NCI-H748 (cell line): ENCODE measurements at regions not wholly inside any gene's neighbourhood (a gene's known extent, or its start where the extent isn't known, plus 50 kb on each side); places are given as distances from the start of the nearest gene placed in this dataset.

ENCODE experiments used
- DNase-seq: peaks from one replicate; lab custom pipeline; 2025; ENCODE audit not compliant: unreplicated experiment; lab: John Stamatoyannopoulos, UW

DNA sequence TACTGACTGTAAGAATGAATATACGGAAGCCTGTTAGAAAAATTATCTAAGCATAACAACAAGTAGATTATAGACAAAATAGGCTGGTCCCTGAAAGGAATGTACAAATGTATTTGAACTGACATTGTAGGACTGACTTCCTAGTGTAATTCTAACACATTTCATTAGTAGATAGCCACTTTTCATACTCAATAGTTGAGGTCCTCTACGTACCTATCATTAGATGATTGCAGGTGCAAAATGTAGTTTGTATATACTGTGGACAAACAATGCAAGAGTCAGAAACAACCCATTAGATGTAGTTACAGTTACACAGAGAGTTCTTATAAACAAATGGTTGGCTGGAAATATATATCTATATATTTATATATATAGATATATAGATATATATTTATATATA, 402.3 kb upstream of the SLITRK6 start:
- DNase-seq = peak; percentile 26

DNA sequence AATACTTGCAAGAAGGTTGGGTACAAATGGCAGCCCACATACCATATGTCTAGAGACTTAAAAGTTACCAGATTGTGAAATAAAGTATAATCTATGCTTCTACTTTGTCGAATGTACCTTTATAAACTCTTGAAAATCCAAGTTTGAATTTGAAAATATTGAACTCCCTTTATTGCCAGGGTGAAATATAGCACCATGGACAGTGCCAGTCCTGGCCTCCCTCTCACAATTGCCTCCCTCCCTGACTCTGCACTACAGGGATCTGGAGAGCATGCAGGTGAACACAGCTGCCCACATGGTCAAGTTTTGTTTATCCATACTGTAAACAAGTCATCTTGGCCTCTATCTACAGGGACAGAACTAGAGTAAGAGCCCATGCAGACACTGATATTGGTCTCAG, 394.1 kb upstream of the SLITRK6 start:
- DNase-seq = no peak

DNA sequence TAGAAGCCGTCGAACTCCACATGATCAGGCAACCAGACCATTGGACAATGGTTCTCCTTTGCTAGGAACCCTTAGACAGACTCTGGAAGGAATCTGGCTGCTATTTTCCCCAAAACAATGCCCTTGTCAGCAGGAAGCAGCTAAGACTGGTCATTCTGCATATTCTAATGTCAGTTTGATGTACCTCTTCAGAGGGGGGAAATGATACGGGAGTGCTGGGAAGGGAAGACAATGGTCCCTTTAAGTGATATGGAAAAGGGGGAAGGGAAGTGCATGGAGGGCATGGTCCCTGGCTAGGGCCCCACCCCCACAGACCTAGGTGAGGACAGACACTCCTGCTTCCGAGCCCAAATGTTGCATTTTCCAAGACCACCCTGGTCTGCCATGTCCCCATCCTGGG, 389.0 kb upstream of the SLITRK6 start:
- no peak for DNase-seq

DNA sequence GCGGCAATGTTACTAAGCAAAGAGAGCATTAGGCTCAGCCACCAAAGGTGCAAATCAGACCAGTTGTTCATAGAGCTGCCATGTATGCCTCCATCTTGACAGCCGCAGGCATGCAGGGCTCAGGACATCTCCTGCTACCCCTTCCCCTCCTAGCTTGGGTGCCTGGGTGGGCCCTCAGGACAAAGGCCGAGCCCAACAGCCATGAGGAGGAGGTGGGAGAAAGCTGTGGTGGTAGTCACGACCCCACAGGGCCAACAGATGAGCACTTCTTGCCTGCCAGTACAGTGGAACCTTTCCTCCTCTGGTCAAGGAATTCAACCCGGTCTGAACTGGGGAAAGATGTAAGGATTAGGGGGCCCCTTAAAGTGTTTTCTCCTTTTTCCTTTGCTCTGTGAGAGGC, 386.4 kb upstream of the SLITRK6 start:
- DNase-seq = no peak

DNA sequence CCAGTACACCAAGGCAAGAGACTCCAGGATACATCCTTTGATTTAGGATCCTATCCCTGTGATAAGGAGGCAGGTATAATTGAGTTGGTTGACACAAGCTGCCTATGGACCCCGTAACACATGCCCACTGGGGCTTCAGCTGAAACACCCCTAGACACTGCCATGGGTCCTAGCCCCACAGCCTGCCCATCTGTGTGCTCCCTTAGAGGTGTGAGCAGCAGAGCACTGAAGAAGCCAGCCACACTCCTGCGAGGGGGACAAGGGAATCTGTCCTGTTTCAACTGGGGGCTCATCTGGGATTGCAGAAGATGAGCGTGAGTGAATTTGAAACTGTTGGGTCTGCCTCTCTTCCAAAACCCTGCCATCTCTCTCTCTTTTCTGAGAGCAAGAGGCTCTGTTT, 385.9 kb upstream of the SLITRK6 start:
- DNase-seq = no peak

DNA sequence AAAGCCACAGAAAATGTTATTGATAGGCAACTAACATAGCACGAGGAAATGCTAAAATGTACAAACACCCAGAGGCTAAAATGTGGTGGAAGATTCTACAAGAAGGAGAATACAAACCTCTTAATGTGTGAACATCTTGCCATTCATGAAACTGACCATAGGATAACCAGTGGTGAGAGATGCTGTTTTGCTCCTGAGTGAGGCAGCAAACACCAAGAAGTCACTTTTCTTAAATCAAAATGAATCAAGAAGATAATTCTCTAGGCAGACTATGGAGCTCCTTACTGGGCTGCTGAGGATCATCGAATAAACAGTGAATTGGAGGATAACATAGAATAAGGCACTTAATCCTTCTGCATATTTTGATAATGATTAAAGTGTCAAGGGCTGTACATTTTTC, 375.4 kb upstream of the SLITRK6 start:
- no peak for DNase-seq

DNA sequence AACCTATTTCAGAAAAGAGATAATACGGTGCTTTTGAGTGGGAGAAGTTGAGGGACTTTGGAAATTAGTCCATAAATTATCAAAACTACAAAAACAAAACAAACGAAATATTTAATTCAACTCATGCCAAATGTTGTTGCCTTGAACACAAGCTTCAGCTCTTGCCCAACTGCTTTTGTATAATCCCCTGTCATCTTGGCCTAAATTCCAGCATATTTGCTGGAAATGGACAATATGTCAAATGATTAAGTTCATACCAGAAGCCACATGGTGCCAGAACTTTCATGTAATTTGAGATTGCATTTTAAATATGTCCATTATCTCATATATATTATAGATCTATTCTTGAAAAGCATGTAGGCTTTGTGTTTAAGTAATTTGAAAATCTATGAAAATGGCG, 373.7 kb upstream of the SLITRK6 start:
- DNase-seq = no peak

DNA sequence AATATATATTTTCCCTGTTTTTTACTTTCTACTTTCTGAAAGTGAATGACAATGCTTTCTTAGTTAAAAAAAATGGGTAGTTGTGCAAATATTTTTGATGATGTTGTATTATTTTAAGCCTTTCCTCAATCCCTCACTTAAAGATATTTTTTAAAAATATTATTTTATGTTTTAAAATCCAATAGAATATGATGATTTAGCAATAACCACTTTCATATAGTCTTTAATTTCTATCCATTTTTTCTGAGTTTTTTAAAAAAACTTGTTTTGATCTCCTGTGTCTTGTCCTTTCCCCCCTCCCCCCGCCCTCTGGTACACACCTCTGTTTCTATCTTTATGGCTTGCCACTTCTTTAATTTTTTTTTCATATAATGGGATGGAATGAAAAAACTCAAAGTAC, 362.0 kb upstream of the SLITRK6 start:
- DNase-seq = no peak

DNA sequence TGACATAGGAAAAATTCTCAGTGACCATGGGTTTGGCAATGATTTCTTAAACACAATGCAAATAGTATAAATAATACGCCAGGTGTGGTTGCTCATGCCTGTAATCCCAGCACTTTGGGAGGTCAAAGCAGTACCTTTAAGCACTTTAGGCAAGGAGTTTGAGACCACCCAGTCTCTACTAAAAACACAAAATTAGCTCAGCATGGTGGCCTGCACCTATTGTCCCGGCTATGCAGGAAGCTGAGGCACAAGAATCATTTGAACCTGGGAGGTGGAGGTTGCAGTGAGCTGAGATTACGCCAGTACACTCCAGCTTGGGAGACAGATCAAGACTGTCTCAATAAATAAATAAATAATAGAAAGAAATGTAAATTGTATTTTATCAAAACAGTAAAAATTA, 356.5 kb upstream of the SLITRK6 start:
- DNase-seq = no peak

DNA sequence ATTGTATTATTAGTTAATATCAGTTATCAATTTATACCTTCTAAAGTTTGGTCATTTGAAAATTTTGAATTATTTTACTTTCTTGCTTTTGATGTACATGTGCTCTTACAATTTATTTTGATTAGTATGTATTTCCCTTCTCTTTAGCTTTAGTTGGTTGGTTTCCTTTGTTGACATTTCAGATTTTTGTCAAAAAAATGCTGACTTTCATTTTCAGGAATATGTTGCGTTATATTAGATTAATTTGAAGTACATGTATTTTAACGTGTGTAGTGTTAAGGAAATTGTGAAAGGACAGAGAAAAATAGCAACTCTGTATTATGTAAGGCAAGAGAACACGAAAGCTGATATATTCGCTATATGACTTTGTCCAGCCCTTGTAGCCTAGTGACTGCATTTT, 342.9 kb upstream of the SLITRK6 start:
- no peak for DNase-seq

DNA sequence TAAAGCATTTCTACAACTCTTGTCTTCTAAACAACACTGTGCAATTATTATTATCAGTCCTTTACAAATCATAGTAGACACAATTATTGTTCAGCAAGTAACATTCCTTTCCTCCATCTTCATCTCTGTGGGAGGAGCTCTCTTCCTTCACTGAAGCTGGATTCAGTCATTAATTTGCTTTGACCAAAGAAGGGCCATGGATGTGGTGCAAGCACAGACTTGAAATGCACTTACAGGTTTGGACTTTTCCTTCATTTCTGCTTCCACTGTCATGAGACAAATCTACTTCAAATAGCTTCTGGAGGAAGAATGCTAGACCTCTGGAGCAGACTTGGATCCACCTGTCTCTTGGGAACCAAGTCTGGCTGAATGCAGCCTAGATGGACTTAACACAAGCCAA, 336.6 kb upstream of the SLITRK6 start:
- DNase-seq = no peak

DNA sequence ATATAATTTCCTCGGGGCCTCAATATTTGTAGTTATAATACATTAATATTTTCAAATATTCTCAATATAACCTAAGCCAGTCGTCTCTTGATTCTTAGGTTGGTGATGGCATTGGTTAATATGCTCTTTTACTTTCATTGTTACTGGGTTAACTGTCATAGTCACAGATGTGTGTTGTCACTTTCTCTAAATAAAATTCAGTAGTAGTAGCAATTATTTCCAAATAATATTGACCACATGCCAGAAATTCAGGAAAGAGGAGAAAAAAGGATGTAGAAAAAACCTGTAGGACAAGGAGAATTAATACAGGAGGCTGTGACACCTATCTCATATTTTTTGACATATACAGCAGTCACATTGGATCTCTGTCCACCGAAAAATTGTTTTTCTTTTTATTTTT, 322.7 kb upstream of the SLITRK6 start:
- DNase-seq = no peak

DNA sequence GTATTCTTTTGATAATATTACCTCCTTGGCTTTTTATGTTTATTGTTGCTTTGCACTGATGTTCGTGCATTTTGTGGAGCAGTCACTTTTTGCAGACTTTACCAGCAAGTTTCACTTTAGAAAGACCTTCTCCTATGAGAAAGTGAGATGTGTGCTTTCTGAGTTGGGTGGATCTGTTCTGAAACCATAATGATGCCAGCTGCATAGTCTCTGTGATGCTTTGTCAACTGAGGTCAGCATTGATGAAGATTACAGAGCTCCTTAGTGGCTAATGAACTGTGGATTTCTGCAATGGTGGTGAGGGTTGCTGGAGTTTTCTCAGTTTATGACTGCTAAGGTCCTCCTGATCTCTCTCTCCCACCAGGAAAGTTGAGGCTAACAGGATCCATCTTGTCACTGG, 309.9 kb upstream of the SLITRK6 start:
- DNase-seq = no peak

DNA sequence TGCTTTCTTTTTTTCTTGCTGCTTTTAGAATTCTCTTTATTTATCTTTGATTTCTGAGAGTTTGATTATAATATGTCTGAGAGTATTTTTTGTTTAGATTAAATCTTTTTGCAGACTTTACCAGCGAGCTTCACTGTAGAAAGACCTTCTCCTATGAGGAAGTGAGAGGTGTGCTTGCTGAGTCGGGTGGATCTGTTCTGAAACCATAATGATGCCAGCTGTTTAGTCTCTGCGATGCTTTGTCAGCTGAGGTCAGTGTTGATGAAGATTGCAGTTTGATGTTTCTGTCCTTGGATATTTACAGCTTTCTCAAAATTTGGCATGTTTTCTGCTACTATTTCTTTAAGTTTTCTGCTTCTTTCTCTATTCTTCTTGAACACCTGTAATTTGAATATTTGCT, 309.1 kb upstream of the SLITRK6 start:
- DNase-seq = no peak

DNA sequence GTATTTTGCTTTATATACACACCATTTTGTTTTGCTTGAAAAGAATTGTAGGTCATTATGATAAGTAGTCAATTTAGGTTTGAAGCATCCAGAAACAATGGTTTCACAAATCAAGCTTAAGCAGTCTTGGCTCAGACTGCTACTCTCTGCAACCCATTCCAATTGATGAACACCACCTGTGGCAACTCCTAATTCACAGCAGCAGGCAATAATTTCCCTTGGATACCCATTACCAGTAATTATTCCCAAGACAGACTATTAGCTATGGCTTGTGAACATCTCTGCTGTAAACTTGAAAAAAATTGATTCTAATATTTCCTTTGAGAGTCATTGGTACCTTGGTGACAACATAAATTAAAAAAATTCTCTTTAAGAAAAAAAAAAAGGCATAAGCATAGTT, 299.3 kb upstream of the SLITRK6 start:
- peak; percentile 86 for DNase-seq

DNA sequence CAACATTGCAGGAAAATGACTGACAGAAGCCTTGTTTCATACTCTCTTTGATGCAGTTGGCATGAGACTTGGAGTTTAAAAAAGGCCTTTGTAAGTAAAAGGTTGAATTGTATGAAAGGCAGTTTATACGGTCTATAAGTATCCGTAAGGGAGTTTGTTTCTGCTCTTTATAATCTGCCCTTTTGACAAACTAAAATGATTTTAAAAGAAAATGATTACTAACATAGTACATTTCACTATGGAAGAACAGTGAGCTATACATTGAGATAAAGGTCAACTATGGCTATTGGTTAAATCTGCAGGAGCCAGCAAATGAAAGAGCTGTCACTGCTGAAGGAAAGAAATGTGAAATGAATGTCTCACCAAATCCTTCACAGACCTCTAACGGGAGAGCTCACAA, 296.1 kb upstream of the SLITRK6 start:
- DNase-seq = no peak

DNA sequence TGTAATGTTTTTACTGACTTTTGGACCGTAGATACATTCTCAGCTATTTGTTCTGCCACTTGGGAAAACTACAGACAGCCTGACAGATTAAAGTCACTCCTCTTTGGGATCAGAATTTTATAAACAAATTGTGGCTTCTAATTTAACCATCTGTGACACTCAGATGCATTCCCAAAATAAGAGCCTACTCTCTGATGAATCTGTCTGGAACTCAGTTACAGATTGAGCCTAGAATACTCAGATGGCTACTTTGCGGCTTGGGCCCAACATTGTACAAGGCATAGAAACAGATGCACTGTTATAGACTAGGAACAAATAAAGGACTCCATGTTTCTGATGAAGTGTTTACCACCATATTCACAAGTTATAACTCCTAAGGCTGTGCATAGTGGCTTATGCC, 291.0 kb upstream of the SLITRK6 start:
- no peak for DNase-seq

DNA sequence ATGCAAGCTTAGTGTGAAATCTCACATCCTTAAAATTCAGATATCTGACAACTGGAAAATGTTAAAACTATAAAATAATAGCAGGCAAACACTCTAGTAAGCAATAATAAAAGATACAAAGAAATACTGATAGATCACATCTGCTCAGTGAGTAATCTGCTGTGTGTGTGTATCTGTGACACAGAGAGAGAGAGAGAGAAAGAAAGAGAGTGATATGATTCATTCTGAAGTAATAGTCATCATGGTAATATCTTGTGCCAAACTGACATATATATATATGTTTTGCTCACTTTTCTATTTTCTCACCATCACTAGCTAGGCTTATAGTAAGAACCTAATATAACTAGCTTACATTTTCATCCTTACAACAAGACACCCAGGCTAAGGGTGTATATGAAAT, 288.0 kb upstream of the SLITRK6 start:
- no peak for DNase-seq

DNA sequence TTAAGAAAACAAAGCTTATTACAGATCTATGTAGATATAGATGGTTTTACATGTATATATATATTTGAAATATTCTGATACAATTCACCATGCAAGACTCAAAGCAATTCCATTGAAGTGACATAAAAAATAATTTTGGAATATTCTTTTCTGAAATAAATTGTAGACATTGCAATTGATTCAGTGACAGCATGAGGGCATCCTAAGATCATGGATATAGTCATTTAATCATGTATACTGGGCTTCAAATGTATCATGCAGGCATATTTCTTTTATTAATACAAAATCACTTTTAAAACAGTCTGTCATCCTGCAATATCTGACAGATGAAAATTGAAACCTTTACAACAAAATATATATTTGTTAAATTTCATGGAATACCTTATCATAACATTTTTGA, 286.7 kb upstream of the SLITRK6 start:
- no peak for DNase-seq

DNA sequence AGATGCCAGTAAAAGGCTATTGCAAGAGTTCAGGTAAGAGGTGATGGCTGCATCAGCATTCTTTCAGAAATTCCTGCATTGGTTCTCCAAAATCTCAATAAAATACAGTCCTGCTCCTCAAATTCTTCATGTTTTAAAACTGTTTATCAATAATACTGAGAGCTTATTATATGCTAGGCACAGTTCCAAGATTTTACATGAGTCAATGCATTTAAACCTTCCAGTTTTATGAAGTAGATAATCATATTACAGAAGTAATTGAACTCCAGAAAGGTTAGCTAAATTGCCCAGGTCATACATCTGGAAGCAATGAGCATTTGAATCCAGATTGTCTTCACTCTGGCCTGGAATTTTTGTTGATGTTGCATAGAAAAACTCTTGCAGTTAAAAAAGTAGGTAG, 282.9 kb upstream of the SLITRK6 start:
- no peak for DNase-seq

DNA sequence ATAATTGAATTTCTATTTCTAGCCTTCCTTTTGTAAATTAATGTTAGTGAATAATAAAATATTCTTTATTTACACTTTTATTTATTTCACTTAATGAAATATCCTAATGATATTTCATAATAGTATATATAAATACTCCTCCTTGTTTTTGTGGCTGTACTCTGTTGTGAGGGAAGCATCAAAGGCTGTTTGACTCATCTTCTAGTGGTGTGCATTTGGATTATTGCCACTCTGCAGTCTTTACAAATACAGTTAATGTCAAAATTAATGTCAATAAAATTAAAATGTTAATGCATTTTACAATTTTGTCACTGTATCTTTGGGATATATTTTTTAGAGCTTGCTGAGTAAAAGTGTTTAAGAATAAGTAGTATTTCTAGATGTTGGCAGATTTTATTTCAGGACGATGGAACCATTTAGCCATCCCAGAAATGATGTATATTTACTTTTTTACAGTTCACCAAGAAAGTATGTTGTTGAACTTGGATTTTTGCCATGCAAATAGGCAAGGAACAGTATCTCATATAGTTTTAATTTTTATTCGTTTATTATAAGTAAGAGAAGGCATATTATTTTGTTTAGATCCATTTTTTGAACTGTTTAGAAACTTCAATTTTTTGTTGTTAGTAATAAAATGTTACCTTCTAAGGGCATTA, 281.2 kb upstream of the SLITRK6 start:
- DNase-seq = no peak

DNA sequence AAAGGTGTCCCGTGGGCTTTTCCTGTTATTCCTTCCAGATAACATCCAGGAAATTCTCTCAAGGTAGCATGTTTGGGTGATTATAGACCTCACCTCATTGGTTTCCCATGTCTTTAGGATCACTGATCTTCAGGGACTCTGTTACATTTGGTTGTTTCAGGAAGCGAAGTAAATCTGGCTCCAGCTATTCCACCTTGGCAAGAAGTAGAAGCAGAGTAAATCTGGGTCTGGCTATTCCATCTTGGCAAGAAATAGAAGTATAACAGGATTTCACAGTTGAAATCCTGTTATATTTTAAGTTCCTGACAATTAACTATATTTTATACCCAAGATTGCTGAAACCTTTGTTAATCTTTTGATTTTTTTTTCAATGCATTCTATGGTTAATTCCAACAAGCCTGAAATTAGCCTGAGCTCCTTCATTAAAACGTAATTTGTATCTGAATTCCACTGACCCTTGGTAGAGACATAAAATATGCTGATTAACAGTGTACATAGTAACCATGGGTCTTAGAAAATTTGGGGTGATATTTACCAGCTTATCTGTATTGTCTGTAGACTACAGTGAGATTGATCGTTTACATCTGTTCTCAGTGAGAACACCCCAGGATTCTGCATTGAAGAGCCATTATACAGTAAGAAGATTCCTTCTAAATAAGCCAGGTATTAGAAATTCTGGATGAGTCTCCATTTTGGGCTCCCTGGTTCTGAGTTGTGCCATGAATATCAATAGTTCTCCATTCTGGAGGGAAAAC, 267.6 kb upstream of the SLITRK6 start:
- no peak for DNase-seq

DNA sequence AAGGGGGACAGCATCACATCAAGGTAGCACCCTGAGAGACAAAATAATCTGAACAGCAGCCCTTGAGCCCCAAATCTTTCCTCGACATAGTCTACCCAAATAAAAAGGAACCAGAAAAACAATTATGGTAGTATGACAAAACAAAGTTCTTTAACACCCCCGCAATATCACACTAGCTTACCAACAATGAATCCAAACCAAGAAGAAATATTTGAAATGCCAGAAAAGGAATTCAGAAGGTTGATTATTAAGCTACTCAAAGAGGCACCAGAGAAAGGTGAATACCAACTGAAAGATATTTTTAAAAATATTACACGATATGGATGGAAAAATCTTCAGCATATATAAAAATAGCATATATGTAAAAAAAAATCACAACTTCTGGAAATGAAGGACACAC, 252.9 kb upstream of the SLITRK6 start:
- no peak for DNase-seq
